Coronary artery (tissue), 2 donors: ENCODE measurements at regions not wholly inside any gene's neighbourhood (a gene's known extent, or its start where the extent isn't known, plus 50 kb on each side); places are given as distances from the start of the nearest gene placed in this dataset.
"Not testable (repeated sequence)": the region's sequence is repeated elsewhere in the genome, so short reads cannot be mapped to it uniquely, and the experiment has no call there.

Source experiments
- DNase-seq: peaks from one replicate; pipeline ENCODE4 v3.0.0-alpha.2; 2017; ENCODE audit warnings: low spot score
- H3K27ac ChIP-seq, 2 donors: fragments of 200-600 bp; sonication (generic); one replicate each; pipeline ENCODE4 v1.5.1; 2016 to 2019
- H3K4me3 ChIP-seq: fragments of 200-600 bp; sonication (generic); 2 replicates; pipeline ENCODE4 v1.5.1; 2016; ENCODE audit warnings: mild to moderate bottlenecking, moderate library complexity
- TF ChIP-seq, protein P1 (sequence below): fragments of 200-600 bp; sonication (generic); IDR thresholded peaks from one replicate; pipeline ENCODE4 v1.5.1; 2019; ENCODE audit warnings: antibody characterized with exemption

DNA sequence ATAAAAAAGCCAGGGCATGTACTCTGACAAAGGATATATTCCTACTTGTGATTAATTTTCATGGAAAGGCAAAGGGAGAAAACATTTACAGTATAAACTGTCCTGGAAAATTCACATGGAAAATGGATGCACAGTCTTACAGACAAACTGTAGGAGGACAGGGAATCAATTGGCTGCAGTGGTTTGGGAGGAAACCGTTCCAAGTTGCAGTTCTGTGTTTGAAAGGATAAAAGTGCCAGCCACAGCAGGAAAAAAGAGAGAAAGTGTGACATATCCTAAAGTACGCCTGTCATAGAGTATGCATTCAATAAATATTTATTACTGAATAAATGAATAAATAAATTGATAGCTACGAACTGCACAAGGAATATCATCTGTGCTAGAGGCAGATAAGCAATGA lies 462.9 kb downstream of the RAB38 start:
- TF ChIP-seq, protein P1, sequence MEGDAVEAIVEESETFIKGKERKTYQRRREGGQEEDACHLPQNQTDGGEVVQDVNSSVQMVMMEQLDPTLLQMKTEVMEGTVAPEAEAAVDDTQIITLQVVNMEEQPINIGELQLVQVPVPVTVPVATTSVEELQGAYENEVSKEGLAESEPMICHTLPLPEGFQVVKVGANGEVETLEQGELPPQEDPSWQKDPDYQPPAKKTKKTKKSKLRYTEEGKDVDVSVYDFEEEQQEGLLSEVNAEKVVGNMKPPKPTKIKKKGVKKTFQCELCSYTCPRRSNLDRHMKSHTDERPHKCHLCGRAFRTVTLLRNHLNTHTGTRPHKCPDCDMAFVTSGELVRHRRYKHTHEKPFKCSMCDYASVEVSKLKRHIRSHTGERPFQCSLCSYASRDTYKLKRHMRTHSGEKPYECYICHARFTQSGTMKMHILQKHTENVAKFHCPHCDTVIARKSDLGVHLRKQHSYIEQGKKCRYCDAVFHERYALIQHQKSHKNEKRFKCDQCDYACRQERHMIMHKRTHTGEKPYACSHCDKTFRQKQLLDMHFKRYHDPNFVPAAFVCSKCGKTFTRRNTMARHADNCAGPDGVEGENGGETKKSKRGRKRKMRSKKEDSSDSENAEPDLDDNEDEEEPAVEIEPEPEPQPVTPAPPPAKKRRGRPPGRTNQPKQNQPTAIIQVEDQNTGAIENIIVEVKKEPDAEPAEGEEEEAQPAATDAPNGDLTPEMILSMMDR = no peak
- Histone ChIP-seq H3K27ac (no peak overlapping the region), H3K4me3 (no peak overlapping the region)
- DNase-seq = no peak

DNA sequence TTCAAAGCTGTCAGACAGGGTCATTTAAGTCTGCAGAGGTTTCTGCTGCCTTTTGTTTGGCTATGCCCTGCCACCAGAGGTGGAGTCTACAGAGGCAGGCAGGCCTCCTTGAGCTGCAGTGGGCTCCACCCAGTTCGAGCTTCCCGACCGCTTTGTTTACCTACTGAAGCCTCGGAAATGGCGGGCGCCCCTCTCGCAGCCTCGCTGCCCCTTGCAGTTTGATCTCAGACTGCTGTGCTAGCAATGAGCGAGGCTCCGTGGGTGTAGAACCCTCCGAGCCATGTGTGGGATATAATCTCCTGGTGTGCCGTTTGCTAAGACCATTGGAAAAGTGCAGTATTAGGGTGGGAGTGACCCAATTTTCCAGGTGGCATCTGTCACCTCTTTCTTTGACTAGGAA lies 471.7 kb downstream of the RAB38 start:
- H3K27ac ChIP-seq, DNase-seq, H3K4me3 ChIP-seq: not testable (repeated sequence)

DNA sequence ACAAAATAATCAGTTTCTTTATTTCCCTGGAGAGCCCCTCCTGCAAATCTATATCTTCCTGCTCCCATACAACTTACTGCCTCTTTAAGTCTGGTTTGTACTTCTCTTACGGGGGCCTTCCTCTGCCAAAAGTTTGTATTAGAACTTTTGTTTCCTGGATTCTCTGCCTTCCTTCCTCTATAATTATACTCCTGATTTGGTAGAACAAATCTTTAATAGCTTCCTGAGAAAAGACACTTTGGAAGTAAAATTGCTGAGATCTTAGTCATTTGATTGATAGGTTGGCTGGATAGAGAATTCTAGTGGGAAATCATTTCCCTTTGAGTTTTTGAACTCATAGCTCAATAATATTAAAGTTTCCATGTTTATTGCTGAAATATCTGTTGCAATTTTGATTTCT lies 499.2 kb downstream of the RAB38 start:
- Histone ChIP-seq H3K4me3 (no peak overlapping the region), H3K27ac (no peak overlapping the region)
- no peak for DNase-seq
- TF ChIP-seq, protein P1 = no peak

DNA sequence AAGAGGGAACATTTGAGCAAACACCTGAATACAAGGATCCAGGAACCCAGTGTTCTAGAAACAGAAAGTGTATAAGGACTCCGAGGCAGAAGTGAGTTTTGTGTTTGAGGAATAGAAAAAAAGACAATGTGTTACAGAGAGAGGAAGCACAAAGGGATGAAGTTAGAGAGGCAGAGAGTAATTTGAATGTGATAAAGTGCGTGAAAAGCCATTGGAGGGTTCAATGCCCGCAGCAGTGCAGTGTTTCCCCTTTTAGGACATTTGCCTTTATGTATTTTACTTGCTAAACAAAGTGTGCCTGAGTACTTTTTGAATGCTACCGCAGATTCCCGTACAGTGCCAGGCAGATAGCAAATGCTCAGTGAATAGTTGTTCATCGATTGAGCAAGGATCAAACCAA lies 508.5 kb downstream of the RAB38 start:
- Histone ChIP-seq H3K4me3 (no peak overlapping the region), H3K27ac (no peak overlapping the region)
- TF ChIP-seq, protein P1 = no peak
- DNase-seq = no peak

DNA sequence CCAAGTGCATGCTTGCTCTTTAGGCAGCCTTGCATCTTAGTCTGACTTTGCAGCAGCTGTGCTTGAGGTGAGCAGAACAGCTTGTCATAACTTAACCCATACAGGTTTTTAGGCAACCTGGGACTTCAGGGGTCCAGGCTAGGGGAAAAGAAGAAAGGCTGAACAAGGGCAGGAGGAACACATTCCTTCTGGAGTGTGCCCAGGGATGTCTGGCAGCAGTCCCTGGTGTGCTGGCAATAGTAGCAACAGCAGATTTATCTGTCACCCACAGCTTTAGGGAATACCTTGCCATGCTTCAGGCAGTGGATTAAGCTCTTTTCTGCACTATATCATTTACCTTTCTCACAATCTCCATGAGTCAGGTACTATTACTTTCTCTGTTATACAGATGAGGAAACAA lies 513.0 kb downstream of the RAB38 start:
- TF ChIP-seq, protein P1 = no peak
- Histone ChIP-seq H3K4me3 (no peak overlapping the region), H3K27ac (no peak overlapping the region)
- DNase-seq = no peak

DNA sequence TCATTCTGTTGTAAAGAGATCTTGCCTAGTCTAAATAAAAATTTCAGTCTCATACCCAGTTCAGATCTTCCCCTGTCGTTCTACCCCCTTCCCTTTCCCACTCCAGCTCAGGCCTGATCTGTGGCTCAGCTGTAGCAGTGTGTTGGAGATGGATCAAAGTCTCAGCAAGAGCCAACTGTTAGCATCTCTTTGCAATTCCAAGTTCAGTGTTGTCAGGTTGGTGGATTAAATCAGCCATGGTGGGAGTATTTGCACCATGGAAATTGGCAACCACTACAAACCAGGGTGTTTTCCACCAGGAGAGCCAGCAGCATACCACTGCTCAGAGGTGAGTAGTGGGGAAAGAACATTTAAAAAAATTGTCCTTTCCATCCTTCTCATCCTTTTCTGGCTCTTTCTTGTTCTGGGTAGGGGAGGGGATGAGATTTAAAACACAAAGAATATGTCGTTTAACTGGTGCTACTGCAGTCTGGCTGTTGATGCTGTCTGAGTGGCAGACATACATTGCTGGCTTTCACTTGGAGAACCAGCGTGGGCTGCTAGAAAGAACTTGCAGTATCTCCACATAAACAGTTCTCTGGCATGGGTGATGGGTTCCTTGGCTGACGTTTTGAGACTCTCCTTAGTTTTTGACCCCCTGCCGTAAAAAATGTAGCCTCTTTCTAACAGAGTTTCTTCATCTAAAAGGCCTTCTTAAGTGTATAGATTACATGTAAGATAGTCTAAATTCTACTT lies 514.1 kb downstream of the RAB38 start:
- Histone ChIP-seq H3K27ac (no peak overlapping the region), H3K4me3 (no peak overlapping the region)
- DNase-seq = no peak
- TF ChIP-seq, protein P1 = no peak

DNA sequence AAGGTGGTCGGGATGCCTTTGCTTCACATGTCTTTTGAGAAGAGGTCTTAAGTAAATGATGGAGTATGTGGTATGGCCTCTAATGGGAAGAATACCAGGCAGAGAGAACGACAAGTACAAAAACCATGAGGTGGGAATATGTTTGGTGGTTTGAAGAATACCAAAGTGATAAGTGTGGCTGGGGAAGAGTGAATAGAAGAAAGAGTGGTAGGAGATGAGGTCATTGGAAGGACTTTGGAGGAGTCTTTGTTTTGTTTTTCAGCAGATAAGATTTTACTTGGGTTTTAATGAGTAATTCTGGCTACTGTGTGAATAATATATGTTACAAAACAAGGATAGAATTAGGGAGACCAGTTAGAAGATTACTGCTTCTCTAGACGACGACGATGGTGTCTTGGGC lies 515.4 kb downstream of the RAB38 start:
- Histone ChIP-seq H3K4me3 (no peak overlapping the region), H3K27ac (no peak overlapping the region)
- TF ChIP-seq, protein P1 = no peak
- DNase-seq = no peak

DNA sequence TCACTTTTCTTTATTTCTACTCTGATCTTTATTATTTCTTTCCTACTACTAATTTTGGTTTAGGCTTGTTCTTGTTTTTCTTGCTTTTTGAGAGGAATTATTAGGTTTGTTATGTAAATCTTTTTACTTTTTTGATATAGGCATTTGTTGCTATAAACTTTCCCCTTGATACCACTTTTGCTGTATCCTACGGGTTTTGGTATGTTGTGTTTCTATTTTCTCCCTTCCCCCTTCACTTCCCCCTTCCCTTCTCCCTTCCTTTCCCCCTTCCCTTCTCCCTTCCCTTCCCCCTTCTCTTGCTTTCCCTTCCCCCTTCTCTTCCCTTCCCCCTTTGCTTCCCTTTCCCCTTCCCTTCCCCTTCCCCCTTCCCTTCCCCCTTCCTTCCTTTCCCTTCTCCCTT lies 529.6 kb downstream of the RAB38 start:
- Histone ChIP-seq H3K27ac (no peak overlapping the region), H3K4me3 (no peak overlapping the region)
- TF ChIP-seq, protein P1 = no peak
- DNase-seq = no peak
